ENCODE measurements at regions not wholly inside any gene's neighbourhood (a gene's known extent, or its start where the extent isn't known, plus 50 kb on each side); places are given as distances from the start of the nearest gene placed in this dataset.

DNA sequence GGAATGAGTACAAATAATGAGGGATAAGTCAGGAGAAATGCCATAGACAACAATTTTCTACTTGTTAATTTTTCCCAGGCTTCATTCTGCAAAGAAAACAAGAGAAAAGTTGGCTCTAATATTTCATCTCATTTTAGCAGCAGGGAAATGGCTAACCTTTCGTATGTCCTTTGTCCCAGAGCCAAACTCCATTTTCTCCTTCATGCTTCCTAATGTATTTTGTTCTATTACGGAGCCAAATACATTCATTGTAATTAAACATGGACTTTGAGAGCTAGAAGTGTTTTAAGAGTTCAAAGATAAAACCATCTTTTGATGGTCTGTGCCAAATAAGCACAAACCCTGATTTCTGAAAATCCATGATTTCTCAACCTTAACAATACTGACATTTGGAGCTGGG is 136.9 kb downstream of the PTCHD4 start:
- Mint-ChIP-seq H3K4me1 (peaks cover 9% of the 10 kb centered on the region; the same call in 2 of the 3 replicates), H3K27ac (no peak overlapping the region), H3K4me3 (no peak overlapping the region), H3K9me3 (no peaks in the 10 kb centered on the region), H3K27me3 (ENCODE audit: insufficient read depth, low read depth, poor library complexity) (no peaks in the 10 kb centered on the region), H3K36me3 (ENCODE audit: low read depth) (no peaks in the 10 kb centered on the region)
- no peaks in the 10 kb centered on the region for H3K36me3 ChIP-seq (ENCODE audit: insufficient read depth)
- no peaks in the 10 kb centered on the region for H3F3A ChIP-seq (replicated peaks; ENCODE audit: low read depth)
- no peaks in the 10 kb centered on the region for H3K4me1 ChIP-seq (ENCODE audit: insufficient read depth)
- H3K27ac ChIP-seq (ENCODE audit: low read depth): no peak overlapping the region
- DNase-seq (ENCODE audit: low spot score) (no peak), ATAC-seq (no peak)
- H3K27me3 ChIP-seq (ENCODE audit: insufficient read depth): no peaks in the 10 kb centered on the region
- no peak overlapping the region for H2AFZ ChIP-seq
- no peaks in the 10 kb centered on the region for H3K79me2 ChIP-seq (replicated peaks; ENCODE audit: insufficient read depth)
- TF ChIP-seq, protein P1, sequence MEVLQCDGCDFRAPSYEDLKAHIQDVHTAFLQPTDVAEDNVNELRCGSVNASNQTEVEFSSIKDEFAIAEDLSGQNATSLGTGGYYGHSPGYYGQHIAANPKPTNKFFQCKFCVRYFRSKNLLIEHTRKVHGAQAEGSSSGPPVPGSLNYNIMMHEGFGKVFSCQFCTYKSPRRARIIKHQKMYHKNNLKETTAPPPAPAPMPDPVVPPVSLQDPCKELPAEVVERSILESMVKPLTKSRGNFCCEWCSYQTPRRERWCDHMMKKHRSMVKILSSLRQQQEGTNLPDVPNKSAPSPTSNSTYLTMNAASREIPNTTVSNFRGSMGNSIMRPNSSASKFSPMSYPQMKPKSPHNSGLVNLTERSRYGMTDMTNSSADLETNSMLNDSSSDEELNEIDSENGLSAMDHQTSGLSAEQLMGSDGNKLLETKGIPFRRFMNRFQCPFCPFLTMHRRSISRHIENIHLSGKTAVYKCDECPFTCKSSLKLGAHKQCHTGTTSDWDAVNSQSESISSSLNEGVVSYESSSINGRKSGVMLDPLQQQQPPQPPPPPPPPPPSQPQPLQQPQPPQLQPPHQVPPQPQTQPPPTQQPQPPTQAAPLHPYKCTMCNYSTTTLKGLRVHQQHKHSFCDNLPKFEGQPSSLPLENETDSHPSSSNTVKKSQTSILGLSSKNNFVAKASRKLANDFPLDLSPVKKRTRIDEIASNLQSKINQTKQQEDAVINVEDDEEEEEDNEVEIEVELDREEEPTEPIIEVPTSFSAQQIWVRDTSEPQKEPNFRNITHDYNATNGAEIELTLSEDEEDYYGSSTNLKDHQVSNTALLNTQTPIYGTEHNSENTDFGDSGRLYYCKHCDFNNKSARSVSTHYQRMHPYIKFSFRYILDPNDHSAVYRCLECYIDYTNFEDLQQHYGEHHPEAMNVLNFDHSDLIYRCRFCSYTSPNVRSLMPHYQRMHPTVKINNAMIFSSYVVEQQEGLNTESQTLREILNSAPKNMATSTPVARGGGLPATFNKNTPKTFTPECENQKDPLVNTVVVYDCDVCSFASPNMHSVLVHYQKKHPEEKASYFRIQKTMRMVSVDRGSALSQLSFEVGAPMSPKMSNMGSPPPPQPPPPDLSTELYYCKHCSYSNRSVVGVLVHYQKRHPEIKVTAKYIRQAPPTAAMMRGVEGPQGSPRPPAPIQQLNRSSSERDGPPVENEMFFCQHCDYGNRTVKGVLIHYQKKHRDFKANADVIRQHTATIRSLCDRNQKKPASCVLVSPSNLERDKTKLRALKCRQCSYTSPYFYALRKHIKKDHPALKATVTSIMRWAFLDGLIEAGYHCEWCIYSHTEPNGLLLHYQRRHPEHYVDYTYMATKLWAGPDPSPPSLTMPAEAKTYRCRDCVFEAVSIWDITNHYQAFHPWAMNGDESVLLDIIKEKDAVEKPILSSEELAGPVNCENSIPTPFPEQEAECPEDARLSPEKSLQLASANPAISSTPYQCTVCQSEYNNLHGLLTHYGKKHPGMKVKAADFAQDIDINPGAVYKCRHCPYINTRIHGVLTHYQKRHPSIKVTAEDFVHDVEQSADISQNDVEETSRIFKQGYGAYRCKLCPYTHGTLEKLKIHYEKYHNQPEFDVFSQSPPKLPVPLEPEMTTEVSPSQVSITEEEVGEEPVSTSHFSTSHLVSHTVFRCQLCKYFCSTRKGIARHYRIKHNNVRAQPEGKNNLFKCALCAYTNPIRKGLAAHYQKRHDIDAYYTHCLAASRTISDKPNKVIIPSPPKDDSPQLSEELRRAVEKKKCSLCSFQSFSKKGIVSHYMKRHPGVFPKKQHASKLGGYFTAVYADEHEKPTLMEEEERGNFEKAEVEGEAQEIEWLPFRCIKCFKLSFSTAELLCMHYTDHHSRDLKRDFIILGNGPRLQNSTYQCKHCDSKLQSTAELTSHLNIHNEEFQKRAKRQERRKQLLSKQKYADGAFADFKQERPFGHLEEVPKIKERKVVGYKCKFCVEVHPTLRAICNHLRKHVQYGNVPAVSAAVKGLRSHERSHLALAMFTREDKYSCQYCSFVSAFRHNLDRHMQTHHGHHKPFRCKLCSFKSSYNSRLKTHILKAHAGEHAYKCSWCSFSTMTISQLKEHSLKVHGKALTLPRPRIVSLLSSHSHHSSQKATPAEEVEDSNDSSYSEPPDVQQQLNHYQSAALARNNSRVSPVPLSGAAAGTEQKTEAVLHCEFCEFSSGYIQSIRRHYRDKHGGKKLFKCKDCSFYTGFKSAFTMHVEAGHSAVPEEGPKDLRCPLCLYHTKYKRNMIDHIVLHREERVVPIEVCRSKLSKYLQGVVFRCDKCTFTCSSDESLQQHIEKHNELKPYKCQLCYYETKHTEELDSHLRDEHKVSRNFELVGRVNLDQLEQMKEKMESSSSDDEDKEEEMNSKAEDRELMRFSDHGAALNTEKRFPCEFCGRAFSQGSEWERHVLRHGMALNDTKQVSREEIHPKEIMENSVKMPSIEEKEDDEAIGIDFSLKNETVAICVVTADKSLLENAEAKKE (CRISPR knock-in tag; IDR thresholded peaks at IDR 0.05): no peak
- TF ChIP-seq NANOG (IDR thresholded peaks at IDR 0.05; ENCODE audit: borderline replicate concordance) (no peak), EZH2phosphoT487 (IDR thresholded peaks at IDR 0.05; ENCODE audit: unreplicated experiment) (no peak), ZNF114 (CRISPR knock-in tag; IDR thresholded peaks at IDR 0.05) (no peak), EZH2 (IDR thresholded peaks at IDR 0.05; ENCODE audit: low read depth, unreplicated experiment) (no peak), CREB1 (CRISPR knock-in tag; IDR thresholded peaks at IDR 0.05; ENCODE audit: low read depth) (no peak), POLR2AphosphoS5 (IDR thresholded peaks at IDR 0.05; ENCODE audit: low read depth) (no peak), ZNF331 (CRISPR knock-in tag; IDR thresholded peaks at IDR 0.05; ENCODE audit: low read depth) (no peak), STAT1 (IDR thresholded peaks at IDR 0.05; ENCODE audit: unreplicated experiment) (no peak), JUNB (IDR thresholded peaks at IDR 0.05; ENCODE audit: unreplicated experiment) (no peak)
- TF ChIP-seq, protein P2, sequence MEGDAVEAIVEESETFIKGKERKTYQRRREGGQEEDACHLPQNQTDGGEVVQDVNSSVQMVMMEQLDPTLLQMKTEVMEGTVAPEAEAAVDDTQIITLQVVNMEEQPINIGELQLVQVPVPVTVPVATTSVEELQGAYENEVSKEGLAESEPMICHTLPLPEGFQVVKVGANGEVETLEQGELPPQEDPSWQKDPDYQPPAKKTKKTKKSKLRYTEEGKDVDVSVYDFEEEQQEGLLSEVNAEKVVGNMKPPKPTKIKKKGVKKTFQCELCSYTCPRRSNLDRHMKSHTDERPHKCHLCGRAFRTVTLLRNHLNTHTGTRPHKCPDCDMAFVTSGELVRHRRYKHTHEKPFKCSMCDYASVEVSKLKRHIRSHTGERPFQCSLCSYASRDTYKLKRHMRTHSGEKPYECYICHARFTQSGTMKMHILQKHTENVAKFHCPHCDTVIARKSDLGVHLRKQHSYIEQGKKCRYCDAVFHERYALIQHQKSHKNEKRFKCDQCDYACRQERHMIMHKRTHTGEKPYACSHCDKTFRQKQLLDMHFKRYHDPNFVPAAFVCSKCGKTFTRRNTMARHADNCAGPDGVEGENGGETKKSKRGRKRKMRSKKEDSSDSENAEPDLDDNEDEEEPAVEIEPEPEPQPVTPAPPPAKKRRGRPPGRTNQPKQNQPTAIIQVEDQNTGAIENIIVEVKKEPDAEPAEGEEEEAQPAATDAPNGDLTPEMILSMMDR (conservative IDR thresholded peaks at IDR 0.05; ENCODE audit: low read depth in 2 of 2): no peak
- TF ChIP-seq, protein P3, sequence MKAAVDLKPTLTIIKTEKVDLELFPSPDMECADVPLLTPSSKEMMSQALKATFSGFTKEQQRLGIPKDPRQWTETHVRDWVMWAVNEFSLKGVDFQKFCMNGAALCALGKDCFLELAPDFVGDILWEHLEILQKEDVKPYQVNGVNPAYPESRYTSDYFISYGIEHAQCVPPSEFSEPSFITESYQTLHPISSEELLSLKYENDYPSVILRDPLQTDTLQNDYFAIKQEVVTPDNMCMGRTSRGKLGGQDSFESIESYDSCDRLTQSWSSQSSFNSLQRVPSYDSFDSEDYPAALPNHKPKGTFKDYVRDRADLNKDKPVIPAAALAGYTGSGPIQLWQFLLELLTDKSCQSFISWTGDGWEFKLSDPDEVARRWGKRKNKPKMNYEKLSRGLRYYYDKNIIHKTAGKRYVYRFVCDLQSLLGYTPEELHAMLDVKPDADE (IDR thresholded peaks at IDR 0.05): no peak
- TF ChIP-seq, protein P4, sequence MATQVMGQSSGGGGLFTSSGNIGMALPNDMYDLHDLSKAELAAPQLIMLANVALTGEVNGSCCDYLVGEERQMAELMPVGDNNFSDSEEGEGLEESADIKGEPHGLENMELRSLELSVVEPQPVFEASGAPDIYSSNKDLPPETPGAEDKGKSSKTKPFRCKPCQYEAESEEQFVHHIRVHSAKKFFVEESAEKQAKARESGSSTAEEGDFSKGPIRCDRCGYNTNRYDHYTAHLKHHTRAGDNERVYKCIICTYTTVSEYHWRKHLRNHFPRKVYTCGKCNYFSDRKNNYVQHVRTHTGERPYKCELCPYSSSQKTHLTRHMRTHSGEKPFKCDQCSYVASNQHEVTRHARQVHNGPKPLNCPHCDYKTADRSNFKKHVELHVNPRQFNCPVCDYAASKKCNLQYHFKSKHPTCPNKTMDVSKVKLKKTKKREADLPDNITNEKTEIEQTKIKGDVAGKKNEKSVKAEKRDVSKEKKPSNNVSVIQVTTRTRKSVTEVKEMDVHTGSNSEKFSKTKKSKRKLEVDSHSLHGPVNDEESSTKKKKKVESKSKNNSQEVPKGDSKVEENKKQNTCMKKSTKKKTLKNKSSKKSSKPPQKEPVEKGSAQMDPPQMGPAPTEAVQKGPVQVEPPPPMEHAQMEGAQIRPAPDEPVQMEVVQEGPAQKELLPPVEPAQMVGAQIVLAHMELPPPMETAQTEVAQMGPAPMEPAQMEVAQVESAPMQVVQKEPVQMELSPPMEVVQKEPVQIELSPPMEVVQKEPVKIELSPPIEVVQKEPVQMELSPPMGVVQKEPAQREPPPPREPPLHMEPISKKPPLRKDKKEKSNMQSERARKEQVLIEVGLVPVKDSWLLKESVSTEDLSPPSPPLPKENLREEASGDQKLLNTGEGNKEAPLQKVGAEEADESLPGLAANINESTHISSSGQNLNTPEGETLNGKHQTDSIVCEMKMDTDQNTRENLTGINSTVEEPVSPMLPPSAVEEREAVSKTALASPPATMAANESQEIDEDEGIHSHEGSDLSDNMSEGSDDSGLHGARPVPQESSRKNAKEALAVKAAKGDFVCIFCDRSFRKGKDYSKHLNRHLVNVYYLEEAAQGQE (IDR thresholded peaks at IDR 0.05; ENCODE audit: unreplicated experiment): no peak
- H3K9me2 ChIP-seq (ENCODE audit: insufficient read depth): no peaks in the 10 kb centered on the region
- no peaks in the 10 kb centered on the region for H4K20me1 ChIP-seq (replicated peaks; ENCODE audit: insufficient read depth)
- H3K4me2 ChIP-seq: no peak overlapping the region
- H3K4me3 ChIP-seq: no peak overlapping the region

Data from GM23338 (cell line).